Tibial nerve (tissue), 4 donors: ENCODE measurements at regions not wholly inside any gene's neighbourhood (a gene's known extent, or its start where the extent isn't known, plus 50 kb on each side); places are given as distances from the start of the nearest gene placed in this dataset.

Experiments used
- DNase-seq, 2 donors: peaks; one replicate each; pipeline ENCODE4 v3.0.0-alpha.2; 2019; ENCODE audit warnings: low spot score in 2 of 2
- H3K27ac ChIP-seq, 4 donors: fragments of 200-600 bp; sonication (generic) in 3 of 4; one replicate each; pipeline ENCODE4 v1.5.1; 2017 to 2019; ENCODE audit warnings: mild to moderate bottlenecking in 1 of 4
- H3K27me3 ChIP-seq, 2 donors: fragments of 200-600 bp; sonication (generic) in 1 of 2; one replicate each; pipeline versions ENCODE4 v1.5.1 to v1.6.0; 2017 to 2019
- H3K36me3 ChIP-seq, 3 donors: fragments of 200-600 bp; sonication (generic); one replicate each; pipeline ENCODE4 v1.5.1; 2018 to 2019
- H3K4me1 ChIP-seq, 4 donors: fragments of 200-600 bp; sonication (generic) in 3 of 4; one replicate each; pipeline ENCODE4 v1.5.1; 2017 to 2019
- H3K4me3 ChIP-seq, 4 donors: fragments of 200-600 bp; sonication (generic) in 3 of 4; one replicate each; pipeline ENCODE4 v1.5.1; 2017 to 2019; ENCODE audit warnings: mild to moderate bottlenecking in 1 of 4, moderate library complexity in 1 of 4
- H3K9me3 ChIP-seq, 4 donors: fragments of 200-600 bp; sonication (generic) in 3 of 4; one replicate each; pipeline ENCODE4 v1.5.1; 2017 to 2019
- EP300 ChIP-seq, 2 donors: sonication (generic); formaldehyde crosslinking; IDR thresholded peaks; one replicate each; pipeline ENCODE4 v1.6.1; 2017; ENCODE audit warnings: antibody characterized with exemption in 2 of 2, mild to moderate bottlenecking in 1 of 2
- POLR2A ChIP-seq, 2 donors: fragments of 450-650 bp; IDR thresholded peaks; one replicate each; pipeline ENCODE4 v1.6.1; 2017; ENCODE audit warnings: antibody characterized with exemption in 2 of 2, mild to moderate bottlenecking in 2 of 2, moderate library complexity in 2 of 2
- whole genome bisulfite sequencing, 2 donors: methylation state at CpG; one replicate each; pipeline ENCODE4 v1.1.5; 2018; 5-methylcytosine and 5-hydroxymethylcytosine counted together
- TF ChIP-seq, protein P1 (sequence below), 5 experiments: fragments of 200-600 bp in 3 of 5; fragments of 450-650 bp in 2 of 5; sonication (generic) in 3 of 5; IDR thresholded peaks; one replicate each; pipeline ENCODE4 v1.5.1; 2016 to 2019; ENCODE audit warnings: antibody characterized with exemption in 5 of 5, mild to moderate bottlenecking in 3 of 5, moderate library complexity in 2 of 5

DNA sequence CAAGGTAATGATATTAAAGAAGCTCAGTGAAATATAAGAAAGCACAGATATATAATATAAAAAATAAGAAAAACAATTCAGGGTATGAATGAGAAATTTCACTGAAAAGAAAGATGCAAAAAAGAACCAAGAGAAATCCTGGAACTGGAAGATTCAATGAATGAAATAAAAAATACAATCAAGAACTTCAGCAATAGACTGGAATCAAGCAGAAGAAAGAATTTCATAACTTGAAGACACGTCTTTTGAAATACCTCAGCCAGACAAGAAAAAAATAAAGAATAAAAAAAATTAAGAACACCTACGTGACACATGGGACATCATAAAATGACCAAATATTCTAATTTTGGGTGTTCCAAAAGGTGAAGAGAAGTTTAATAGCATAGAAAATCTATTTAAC, 104.6 kb upstream of the NEO1 start:
- no peaks in the 10 kb centered on the region for H3K4me1 ChIP-seq
- H3K36me3 ChIP-seq: no peaks in the 10 kb centered on the region
- no peak for DNase-seq
- H3K9me3 ChIP-seq: peaks cover 0 to 24% (median 7%) of the 10 kb centered on the region in 4 donors
- H3K27ac ChIP-seq: no peak overlapping the region
- H3K4me3 ChIP-seq: no peak overlapping the region
- 85 to 87% methylated on average over 2 of the region's 2 CpGs for WGBS, 2 donors
- H3K27me3 ChIP-seq: no peaks in the 10 kb centered on the region
- TF ChIP-seq, protein P1, sequence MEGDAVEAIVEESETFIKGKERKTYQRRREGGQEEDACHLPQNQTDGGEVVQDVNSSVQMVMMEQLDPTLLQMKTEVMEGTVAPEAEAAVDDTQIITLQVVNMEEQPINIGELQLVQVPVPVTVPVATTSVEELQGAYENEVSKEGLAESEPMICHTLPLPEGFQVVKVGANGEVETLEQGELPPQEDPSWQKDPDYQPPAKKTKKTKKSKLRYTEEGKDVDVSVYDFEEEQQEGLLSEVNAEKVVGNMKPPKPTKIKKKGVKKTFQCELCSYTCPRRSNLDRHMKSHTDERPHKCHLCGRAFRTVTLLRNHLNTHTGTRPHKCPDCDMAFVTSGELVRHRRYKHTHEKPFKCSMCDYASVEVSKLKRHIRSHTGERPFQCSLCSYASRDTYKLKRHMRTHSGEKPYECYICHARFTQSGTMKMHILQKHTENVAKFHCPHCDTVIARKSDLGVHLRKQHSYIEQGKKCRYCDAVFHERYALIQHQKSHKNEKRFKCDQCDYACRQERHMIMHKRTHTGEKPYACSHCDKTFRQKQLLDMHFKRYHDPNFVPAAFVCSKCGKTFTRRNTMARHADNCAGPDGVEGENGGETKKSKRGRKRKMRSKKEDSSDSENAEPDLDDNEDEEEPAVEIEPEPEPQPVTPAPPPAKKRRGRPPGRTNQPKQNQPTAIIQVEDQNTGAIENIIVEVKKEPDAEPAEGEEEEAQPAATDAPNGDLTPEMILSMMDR (IDR thresholded peaks at IDR 0.05): no peak
- TF ChIP-seq POLR2A (IDR thresholded peaks at IDR 0.05): no peak
- TF ChIP-seq EP300 (IDR thresholded peaks at IDR 0.05): no peak

DNA sequence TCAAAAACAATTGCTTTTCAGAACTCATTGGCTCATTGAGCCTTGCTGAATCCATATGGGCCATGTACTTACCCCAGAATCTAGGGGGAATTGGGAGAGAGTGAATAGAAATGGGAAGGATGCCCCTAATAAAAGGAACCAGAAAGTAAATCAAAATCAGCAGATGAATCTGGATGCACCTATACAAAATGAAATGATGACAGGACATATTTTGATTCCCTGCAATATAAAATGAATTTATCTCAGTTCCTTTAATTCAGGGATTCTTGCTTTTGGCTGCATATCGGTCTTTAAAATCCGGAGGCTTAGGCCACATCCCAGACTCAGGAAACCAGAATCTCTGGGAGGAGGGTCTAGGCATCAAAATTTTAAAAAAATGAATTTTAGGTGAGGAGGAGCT, 107.7 kb upstream of the NEO1 start:
- TF ChIP-seq EP300 (IDR thresholded peaks at IDR 0.05) (no peak), POLR2A (IDR thresholded peaks at IDR 0.05) (no peak)
- TF ChIP-seq, protein P1 (IDR thresholded peaks at IDR 0.05): no peak
- Histone ChIP-seq H3K9me3 (peaks cover 0 to 24% (median 7%) of the 10 kb centered on the region in 4 donors), H3K27me3 (no peaks in the 10 kb centered on the region), H3K27ac (no peak overlapping the region), H3K36me3 (no peaks in the 10 kb centered on the region), H3K4me3 (no peak overlapping the region), H3K4me1 (no peaks in the 10 kb centered on the region)
- no peak for DNase-seq
- WGBS, 2 donors: 63 to 86% methylated on average over 2 of the region's 2 CpGs

DNA sequence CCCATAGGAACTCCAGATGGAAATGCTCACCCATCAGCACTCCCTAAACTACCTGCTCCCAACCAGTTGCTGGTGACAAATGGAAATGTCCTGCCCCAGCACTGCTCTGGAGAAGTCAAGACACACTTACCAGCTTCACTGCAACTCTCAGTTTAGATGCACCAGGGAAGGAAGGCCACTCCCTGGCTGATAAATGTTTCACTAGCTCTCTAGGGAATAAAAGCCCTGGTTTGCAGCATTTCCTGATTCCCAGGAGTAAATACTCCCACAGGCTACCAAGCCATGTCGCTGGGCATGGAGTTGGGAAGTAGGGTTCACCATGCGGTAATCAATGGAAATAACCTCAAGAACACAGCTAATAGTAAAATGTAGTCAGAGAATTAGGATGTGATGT, 112.0 kb upstream of the NEO1 start:
- DNase-seq: no peak
- Histone ChIP-seq H3K27ac (no peak overlapping the region), H3K4me3 (no peak overlapping the region), H3K36me3 (no peaks in the 10 kb centered on the region), H3K9me3 (no peaks in the 10 kb centered on the region), H3K27me3 (no peaks in the 10 kb centered on the region), H3K4me1 (no peaks in the 10 kb centered on the region)
- TF ChIP-seq, protein P1 (IDR thresholded peaks at IDR 0.05): no peak
- 83 to 96% methylated on average over 2 of the region's 2 CpGs for WGBS, 2 donors

DNA sequence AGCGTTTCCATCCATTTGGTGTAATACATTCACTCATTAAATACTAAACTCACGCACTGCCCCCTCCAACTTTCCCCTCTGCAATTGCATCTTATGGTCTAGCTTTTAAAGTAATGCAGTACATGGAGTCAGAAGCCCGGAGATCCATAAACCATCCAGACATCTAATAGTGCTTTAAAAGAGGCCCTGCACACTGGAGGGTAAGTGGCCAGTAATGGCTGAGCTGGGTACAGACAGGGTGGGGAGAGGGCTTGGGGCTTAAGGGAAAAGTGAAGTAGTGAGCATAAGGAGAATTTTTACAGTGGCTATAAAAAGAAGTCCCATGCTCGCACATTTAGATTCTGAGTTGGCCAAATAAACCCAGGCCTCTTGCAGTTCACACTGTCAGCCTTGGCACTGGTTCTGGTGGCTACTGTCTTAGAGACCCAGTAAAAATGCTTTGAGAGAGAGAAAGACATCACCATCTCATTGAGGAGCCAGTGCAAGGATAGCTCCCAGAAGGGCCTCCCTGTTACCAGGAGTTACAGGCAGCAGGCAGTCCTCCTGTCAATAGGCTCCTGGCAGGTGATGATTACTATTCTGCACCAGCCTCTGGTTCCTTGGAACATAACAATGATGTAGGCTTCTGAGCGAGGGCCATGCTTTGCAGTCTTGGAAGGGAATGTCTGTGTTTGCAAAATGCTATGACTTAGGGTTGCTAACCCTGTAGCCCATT, 112.6 kb upstream of the NEO1 start:
- no peak overlapping the region for H3K27ac ChIP-seq
- 77 to 82% methylated on average over 5 of the region's 5 CpGs for WGBS, 2 donors
- no peaks in the 10 kb centered on the region for H3K4me1 ChIP-seq
- H3K36me3 ChIP-seq: no peaks in the 10 kb centered on the region
- no peak for TF ChIP-seq POLR2A (IDR thresholded peaks at IDR 0.05)
- TF ChIP-seq, protein P1 (IDR thresholded peaks at IDR 0.05): no peak
- TF ChIP-seq EP300 (IDR thresholded peaks at IDR 0.05): no peak
- DNase-seq: no peak
- H3K4me3 ChIP-seq: no peak overlapping the region
- no peaks in the 10 kb centered on the region for H3K9me3 ChIP-seq
- no peaks in the 10 kb centered on the region for H3K27me3 ChIP-seq

DNA sequence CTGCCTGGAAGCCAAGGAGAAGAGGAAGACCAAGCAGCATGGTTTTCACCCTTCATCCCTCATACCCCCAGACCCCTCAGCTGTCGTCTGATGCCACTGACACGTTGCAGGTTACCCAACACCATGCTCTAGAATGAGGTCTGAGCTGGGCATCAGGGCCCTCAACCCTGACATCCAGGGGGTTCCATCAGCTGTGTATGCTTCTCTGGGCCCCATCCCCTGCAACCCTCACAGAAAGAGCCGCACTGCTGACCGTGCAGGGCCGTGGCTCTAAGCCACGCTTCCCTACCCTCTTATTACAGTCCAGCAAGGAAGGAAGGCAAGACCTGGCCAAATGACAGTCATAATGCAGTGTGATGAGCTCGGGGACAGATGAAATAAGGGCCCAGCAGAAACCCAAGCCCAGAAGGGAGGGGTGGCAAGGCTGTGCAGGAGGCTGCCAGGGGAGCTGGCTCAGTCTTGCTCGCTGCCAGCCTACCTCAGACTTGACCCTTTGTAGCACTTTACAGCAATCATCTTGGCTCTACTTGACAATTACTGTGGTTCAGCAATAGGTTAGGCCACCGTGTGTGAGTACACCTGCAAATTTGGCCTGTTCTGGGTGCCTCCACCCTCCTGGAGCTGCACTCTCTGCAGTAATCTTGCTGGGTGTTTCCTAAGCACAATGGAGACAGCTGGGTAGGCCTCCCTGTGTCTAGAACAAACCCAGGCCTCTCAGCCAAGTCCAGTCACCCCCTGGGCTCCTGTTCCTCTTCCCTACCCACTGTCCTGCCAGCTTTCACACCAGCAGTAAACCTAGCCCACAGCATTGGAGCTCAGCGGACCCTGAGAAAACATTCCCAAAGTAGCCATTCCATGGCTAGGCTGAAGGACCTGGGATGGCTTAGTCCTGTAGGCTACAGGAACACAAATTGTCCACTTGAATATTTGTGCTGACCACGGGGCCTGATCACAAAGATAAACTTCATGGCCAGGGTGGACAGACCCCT, 115.3 kb upstream of the NEO1 start:
- Histone ChIP-seq H3K27me3 (no peaks in the 10 kb centered on the region), H3K4me3 (no peak overlapping the region), H3K9me3 (no peaks in the 10 kb centered on the region), H3K27ac (no peak overlapping the region), H3K4me1 (no peaks in the 10 kb centered on the region), H3K36me3 (no peaks in the 10 kb centered on the region)
- WGBS, 2 donors: 85 to 87% methylated on average over 11 of the region's 11 CpGs
- no peak for TF ChIP-seq EP300 (IDR thresholded peaks at IDR 0.05)
- TF ChIP-seq, protein P1 (IDR thresholded peaks at IDR 0.05): no peak
- TF ChIP-seq POLR2A (IDR thresholded peaks at IDR 0.05): no peak
- DNase-seq: no peak
